ENCODE measurements at regions not wholly inside any gene's neighbourhood (a gene's known extent, or its start where the extent isn't known, plus 50 kb on each side); places are given as distances from the start of the nearest gene placed in this dataset.
"Not testable (repeated sequence)": the region's sequence is repeated elsewhere in the genome, so short reads cannot be mapped to it uniquely, and the experiment has no call there.

DNA sequence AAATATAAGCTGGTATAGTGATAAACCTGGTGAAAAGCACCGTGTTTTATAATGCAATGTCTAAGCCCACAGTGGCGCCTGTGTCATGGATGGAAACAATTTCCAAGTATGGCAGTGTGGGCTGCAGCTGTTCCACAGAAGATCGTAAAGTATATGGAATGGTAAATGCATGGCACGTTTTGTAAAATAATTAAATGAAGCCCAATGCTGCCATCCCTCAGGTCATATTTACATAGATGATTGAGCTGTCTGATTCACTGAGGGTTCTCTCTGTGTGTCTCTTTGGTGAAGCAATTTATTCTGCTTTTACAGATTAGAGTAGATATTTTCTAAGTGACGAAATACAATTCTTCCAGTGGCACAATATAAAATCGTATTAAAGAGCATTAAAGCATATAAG lies 164.8 kb downstream of the ASMT start:
- no peak for DNase-seq

- DNase-seq = no peak
Measured at GRCh38 chrX:1781766-1782165, 166.9 kb downstream of the ASMT start.

DNA sequence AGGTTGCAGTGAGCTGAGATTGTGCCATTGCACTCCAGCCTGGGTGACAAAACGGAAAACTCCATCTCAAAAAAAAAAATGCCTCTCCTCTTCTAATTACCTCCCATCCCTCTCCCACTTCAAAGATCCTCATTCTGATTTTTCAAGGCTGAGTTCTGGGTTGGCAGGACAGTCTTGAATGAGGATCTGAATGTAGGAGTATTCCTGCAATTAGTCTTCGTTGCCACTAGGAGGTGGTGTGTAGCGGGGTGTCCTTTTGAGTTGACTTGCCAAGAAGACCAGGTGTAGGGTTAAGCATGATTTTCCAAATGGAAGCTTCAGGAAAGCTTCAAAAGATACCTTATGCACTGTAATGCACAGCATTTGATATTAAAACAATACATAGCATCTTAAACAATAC lies 169.9 kb downstream of the ASMT start:
- no peak for DNase-seq

DNA sequence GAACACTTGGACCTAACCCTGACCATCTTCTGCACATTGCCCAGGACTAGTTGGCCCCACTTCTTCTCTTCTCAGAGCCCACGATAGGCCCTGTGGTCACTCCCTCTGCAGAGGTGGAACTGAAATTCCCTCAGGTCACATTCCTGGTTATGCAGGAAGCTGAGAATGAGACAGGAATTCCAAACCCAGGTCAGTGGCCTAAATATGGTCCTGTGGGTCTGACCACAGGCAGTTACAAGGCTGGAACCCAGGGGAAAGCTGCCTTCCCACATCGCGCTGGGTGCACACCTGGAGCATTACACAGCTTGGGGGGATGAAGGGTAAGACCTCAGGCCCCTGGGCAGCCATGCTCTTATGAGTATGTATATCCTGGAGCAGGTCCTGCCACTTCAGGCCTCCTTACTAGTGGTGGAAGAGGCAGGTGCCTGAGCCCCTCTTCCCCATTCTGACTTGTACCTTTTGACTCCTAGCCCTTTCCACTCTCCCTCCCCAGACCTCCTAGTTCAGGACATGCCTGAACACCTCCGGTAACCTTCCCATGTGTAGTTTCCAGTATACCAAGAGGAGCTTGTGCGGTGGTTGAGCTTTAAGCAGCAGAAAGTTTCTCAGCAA lies 173.5 kb downstream of the ASMT start:
- no peak for DNase-seq

- DNase-seq = no peak
Measured at GRCh38 chrX:1792636-1793035, 177.8 kb downstream of the ASMT start.

DNA sequence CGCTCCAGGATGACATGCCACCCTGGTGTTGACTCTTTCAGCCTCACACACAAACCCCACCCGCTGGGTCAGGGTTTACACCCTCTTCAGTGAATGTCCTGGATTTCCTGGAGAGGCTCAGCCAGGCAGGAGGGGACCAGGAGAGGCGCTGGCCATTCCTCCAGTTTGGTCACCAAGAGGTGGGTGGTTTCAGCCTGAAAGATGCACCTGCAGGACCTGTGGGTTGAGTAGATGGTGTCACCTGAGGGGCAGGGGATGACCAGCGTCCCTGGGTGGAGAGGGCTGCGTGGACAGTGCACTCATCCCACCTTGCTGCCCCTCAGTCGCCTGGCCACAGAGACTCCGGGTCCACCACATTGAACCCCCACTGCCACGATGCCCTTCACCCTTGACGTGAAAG lies 179.7 kb downstream of the ASMT start:
- DNase-seq = no peak

DNA sequence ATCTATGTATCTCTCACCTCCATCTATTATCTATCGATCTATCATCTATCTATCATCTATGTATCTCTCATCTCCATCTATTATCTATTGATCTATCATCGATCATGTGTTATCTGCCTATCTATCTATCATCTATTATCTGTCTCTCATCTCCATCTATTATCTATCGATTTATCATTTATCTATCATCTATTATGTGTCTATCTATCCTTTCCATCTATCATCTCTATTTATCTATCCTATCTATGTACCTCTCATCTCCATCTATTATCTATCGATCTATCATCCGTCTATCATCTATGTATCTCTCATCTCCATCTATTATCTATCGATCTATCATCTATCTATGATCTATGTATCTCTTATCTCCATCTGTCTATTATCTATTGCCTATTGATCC lies 188.1 kb downstream of the ASMT start:
- DNase-seq = no peak

GRCh38 chrX:1803741-1804140 lies 188.9 kb downstream of the ASMT start:
- DNase-seq = no peak

GRCh38 chrX:1807301-1807731 lies 192.5 kb downstream of the ASMT start:
- no peak for DNase-seq

GRCh38 chrX:1809581-1809980 lies 194.7 kb downstream of the ASMT start:
- no peak for DNase-seq

GRCh38 chrX:1813809-1814208 lies 198.9 kb downstream of the ASMT start:
- peak in 1 of 2 donors; percentile 11 for DNase-seq

DNA sequence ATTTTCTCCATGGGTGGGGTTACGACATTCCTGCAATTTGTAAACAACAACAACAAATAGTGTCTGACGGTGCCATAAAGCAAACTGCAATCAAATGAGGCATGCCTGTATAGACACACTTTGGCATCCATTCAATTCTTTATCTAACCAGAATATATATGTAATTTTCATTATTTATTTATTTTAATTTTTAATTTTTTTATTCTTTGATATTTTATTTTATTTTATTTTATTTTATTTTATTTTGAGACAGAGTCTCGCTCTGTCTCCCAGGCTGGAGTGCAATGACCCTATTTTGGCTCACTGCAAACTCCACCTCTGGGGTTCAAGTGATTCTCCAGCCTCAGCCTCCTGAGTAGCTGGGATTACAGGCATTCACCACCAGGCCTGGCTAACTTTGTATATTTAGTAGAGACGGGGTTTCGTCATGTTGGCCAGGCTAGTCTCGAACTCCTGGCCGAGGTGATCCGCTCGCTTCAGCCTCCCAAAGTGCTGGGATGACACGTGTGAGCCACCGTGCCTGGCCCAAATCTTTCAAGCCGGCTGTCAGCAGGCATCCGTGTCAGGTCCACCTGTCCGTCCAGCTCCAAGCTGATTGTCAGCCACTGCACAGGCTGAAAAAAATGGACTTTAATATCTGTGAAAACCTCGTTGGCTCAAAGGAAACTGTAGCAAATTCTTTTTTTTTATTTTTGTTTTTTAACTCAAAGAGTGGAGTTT lies 200.8 kb downstream of the ASMT start:
- no peak for DNase-seq

DNA sequence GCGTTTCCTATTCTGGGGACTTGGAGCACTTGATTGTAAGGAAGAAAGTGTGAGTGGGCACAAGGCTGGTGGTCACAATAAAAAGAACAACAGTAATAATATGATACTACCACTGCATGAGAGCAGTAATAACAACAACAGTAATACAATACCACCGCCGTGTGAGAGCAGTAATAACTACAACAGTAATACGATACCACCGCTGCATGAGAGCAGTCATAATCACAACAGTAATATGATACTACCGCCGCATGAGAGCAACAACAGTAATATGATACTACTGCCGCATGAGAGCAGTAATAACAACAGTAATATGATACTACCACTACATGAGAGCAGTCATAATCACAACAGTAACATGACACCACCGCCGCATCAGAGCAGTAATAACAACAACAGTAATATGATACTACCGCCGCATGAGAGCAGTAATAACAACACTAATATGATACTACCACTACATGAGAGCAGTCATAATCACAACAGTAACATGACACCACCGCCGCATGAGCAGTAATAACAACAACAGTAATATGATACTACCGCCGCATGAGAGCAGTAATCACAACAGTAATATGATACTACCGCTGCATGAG lies 201.6 kb downstream of the ASMT start:
- not testable (repeated sequence) for DNase-seq

DNA sequence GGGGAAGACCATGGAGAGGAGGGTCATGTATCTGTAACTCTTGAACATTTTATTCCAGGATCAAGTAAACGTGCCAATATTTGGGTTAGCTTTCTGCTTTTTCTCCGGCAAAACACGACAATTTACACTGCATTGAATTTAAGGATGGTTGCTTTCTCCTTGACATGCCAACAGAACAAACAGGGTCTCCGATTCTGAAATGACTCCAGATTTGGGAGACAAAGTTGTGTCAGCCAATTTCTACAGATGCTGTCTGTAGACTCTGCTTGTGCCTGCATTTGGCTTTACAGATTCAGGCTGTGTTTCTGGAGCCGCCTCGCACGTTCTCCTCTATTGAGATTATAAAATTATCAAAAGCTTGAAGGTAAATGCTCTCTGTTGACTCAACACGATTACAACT lies 207.0 kb downstream of the ASMT start:
- no peak for DNase-seq

DNA sequence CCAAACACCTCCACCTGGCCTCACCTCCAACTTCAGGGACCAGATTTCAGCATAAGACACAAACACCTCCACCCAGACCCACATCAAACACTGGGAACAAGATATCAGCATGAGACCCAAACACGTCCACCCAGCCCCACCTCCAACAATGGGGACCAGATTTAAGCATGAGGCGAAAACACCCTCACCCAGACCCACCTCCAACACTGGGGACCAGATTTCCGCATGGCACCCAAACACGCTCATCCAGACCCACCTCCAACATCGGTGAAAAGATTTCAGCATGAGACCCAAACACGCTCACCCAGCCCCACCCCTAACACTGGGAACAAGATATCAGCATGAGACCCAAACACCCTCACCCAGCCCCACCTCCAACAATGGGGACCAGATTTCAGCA lies 210.0 kb downstream of the ASMT start:
- no peak for DNase-seq

- no peak for DNase-seq
Measured at GRCh38 chrX:1833656-1834360, 218.9 kb downstream of the ASMT start.

GRCh38 chrX:1835056-1835455 lies 220.2 kb downstream of the ASMT start:
- no peak for DNase-seq

DNA sequence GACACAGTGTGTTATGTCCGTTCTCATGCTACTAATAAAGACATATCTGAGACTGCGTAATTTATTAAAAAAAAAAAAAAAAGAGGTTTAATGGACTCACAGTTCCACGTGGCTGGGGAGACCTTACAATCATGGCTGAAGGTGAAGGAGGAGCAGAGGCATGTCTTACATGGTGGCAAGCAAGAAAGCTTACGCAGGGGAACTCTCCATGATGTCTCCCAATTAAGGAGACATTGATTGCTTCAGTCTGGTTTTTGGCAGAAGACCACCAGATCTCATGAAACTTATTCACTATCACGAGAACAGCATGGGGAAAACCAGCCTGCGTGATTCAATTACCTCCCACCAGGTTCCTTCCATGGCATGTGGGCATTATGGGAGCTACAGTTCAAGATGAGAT lies 221.8 kb downstream of the ASMT start:
- no peak for DNase-seq

DNA sequence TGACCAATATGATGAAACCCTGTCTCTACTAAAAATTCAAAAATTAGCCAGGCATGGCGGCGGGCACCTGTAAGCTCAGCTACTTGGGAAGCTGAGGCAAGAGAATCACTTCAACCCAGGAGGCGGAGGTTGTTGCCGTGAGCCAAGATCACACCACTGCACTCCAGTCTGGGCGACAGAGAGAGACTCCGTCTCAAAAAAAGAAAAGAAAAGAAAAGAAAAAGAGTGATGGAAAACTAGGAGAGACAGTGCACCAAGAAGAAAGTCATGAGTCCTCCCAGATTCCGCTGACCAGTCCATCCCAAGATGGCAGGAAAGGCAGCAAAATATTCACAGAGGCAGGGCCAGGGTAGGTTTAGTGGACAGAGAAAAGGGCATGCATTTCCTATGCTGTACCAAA lies 226.9 kb downstream of the ASMT start:
- no peak for DNase-seq

GRCh38 chrX:1847000-1847399 lies 232.1 kb downstream of the ASMT start:
- not testable (repeated sequence) for DNase-seq

DNA sequence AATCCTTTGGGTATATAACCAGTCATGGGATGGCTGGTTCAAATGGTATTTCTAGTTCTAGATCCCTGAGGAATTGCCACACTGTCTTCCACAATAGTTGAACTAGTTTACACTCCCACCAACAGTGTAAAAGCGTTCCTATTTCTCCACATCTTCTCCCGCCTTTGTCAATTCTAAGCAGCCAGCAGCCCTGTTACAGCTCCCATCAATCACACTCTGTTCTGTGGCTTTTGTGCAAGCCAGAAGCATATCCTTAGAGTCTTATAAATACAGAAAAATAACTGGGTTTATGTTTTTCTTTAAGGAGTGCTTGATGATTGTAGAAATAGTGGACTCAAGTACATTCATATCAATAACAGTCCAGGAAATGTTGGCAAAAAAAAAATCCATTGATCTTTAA lies 232.9 kb downstream of the ASMT start:
- not testable (repeated sequence) for DNase-seq

- no peak for DNase-seq
Measured at GRCh38 chrX:1851527-1851926, 236.7 kb downstream of the ASMT start.

DNA sequence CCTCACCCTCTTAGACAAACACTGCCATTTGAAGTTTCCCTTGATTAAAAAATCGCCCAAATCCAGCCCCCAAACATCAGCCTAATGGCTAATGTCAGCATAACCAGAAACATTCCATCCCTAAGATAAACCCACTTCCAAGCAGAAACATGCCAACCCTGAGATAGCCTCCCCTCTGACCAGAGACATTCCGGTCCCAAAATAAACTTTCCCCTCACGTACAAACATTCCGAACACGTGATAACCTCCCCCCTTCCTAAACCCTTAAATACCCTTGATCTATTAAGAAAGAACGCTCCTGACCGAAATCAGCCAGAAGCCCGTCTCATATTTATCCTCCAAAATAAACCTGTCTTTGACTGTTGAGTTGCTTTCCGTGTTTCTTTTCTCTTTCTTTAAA lies 237.2 kb downstream of the ASMT start:
- DNase-seq = no peak

GRCh38 chrX:1853447-1853846 lies 238.6 kb downstream of the ASMT start:
- no peak for DNase-seq

All from CD4-positive, alpha-beta T cell treated with Interferon alpha-2 for 1 hour (primary cell).